ENCODE measurements at regions not wholly inside any gene's neighbourhood (a gene's known extent, or its start where the extent isn't known, plus 50 kb on each side); places are given as distances from the start of the nearest gene placed in this dataset.

- Histone ChIP-seq H3K4me3 (no peak overlapping the region), H3K27me3 (replicated peaks in 1 of 2; ENCODE audit: control insufficient read depth in 2 of 2, insufficient read depth in 2 of 2, low read length in 1 of 2) (no peaks in the 10 kb centered on the region), H3K27ac (ENCODE audit: control insufficient read depth, insufficient read depth) (no peak overlapping the region), H3K4me2 (ENCODE audit: control insufficient read depth, insufficient read depth) (no peak overlapping the region), H3K36me3 (ENCODE audit: control insufficient read depth in 2 of 2, insufficient read depth in 2 of 2, low read length in 1 of 2) (no peaks in the 10 kb centered on the region), H3K79me2 (ENCODE audit: control insufficient read depth, insufficient read depth, low read length) (no peaks in the 10 kb centered on the region), H3K4me1 (ENCODE audit: control insufficient read depth, insufficient read depth, low read length) (no peaks in the 10 kb centered on the region), H3K9me3 (replicated peaks; ENCODE audit: control insufficient read depth, insufficient read depth, low read length) (no peaks in the 10 kb centered on the region), H2AFZ (ENCODE audit: control insufficient read depth, low read depth, low read length) (no peak overlapping the region), H3K9ac (ENCODE audit: control insufficient read depth, insufficient read depth, low read length) (no peak overlapping the region), H4K20me1 (ENCODE audit: control insufficient read depth, insufficient read depth) (no peaks in the 10 kb centered on the region)
- DNase-seq (ENCODE audit: low read depth, low spot score): no peak
- 48% methylated on average over 2 of the region's 2 CpGs for WGBS (ENCODE audit: insufficient coverage, insufficient replicate concordance, low lambda C conversion rate, missing lambda C conversion rate)
- POLR2A ChIA-PET: no interaction called here
- no peak for ATAC-seq
- RAD21 ChIA-PET (ENCODE audit: unreplicated experiment): no interaction called here
- intact Hi-C loops (cut with micrococcal nuclease; ENCODE audit: unreplicated experiment) (no loop called here), in situ Hi-C loops (cut with MboI) (no loop called here)
- TF ChIP-seq MTA3 (IDR thresholded peaks at IDR 0.05; ENCODE audit: borderline replicate concordance, low read length): no peak
- no peak for TF ChIP-seq BCLAF1 (IDR thresholded peaks at IDR 0.05)
- TF ChIP-seq FOXK2 (IDR thresholded peaks at IDR 0.05): no peak
- no peak for TF ChIP-seq SP1 (IDR thresholded peaks at IDR 0.05; ENCODE audit: low read depth, low read length)
- TF ChIP-seq TCF7 (IDR thresholded peaks at IDR 0.05; ENCODE audit: borderline replicate concordance): no peak
- TF ChIP-seq GATAD2B (conservative IDR thresholded peaks at IDR 0.05; ENCODE audit: low read depth): no peak
- TF ChIP-seq BCL11A (IDR thresholded peaks at IDR 0.05; ENCODE audit: low read depth, low read length): no peak
- no TSS peak for BruUV-seq (replicated peaks)
- CTCF ChIA-PET: interaction anchor here (0.8 kb wide), 1 partner anchor 28 kb away, joined by 3 read pairs; no protein-coding TSS in a partner anchor
- FAIRE-seq: no peak
- SMC1A ChIA-PET (ENCODE audit: uncharacterized antibody, unreplicated experiment): no interaction called here
Observed at GRCh38 chr9:22189471-22189870, 180.4 kb upstream of the CDKN2B start.
